NCI-H1092 treated with DMSO at 0.1 percent for 48 hours (cell line): ENCODE measurements at regions not wholly inside any gene's neighbourhood (a gene's known extent, or its start where the extent isn't known, plus 50 kb on each side); places are given as distances from the start of the nearest gene placed in this dataset.

Experiments used
- DNase-seq: peaks from one replicate; lab custom pipeline; 2025; lab: John Stamatoyannopoulos, UW

DNA sequence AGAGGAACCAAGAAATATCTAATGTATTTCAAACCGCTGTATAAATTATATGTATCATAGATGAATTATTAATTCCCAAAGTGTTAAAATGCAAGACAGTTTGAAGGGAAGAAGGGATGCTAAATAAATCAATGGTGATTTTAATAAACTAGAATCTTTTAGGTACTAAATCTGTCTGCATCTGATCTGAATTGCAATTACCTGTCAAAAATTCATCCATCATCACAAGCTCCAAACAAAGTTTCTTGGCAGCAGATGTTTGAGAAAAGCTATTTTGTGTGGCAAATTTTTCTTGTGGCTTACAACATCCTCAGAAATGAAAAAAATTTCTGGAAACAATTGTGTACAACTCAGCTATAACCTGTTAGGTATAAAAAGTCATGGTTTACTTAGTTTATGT, 816.0 kb upstream of the NDST4 start:
- no peak for DNase-seq

DNA sequence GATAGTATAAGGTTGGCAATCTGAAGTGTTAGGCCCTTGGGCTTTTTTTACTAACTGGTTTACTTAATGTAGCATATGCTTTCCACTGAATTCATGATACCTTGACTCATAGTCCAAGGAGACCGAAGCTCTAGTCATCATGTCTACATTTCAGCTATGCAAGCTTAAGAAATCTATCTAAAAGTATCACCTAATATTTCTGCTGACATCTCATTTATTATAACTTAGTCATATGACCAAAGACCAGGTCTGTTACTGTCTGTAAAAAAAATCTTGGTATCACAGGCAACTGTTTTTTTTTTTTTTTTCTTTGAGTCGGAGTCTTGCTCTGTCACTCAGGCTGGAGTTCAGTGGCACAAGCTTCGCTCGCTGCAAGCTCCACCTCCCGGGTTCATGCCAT, 814.0 kb upstream of the NDST4 start:
- no peak for DNase-seq

DNA sequence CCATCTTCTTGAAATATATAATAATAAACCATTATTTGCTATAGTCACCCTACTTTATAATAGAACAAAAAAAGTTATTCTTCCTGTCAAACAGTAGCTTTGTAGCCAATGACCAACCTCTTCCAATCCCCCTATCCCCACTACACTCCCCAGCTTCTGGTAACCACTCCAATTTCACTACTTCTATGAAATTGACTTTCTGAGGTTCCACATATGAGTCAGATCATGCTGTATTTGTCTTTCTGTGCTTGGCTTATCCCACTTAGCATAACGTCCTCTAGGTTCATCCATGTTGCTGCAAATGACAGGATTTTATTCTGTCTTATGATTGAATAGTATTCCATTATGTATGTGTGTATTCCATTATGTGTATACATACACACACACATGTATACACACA, 809.7 kb upstream of the NDST4 start:
- no peak for DNase-seq

DNA sequence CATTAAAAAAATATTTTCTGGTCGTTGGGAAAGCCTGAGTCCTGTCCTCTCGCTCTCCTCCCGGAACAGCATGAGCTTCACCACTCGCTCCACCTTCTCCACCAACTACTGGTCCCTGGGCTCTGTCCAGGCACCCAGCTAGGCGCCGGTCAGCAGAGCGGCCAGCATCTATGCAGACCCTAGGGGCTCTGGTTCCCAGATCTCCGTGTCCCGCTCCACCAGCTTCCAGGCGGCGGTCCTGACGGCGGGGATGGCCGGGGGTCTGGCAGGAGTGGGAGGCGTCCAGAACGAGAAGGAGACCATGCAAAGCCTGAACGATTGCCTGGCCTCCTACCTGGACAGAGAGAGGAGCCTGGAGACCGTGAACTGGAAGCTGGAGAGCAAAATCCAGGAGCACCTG, 807.2 kb upstream of the NDST4 start:
- no peak for DNase-seq

DNA sequence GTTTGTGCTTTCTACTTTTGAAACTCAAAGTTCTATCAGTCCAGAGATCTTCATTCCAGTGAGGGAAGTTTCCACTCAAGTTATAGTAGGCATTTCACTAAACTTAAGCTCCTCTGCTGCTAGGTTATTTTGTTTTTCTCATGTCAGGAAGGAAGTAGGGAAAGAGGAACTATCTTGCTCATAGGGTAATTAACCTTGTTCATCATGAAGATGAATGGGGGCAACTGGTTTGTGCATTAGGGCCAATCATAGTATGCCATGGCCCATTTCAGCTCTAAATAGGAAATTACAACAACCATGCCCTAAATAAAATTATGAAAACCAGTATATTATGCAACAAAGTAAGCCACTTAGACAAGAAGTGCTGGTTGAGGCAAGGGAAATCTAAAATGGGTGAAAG, 804.7 kb upstream of the NDST4 start:
- DNase-seq = no peak

DNA sequence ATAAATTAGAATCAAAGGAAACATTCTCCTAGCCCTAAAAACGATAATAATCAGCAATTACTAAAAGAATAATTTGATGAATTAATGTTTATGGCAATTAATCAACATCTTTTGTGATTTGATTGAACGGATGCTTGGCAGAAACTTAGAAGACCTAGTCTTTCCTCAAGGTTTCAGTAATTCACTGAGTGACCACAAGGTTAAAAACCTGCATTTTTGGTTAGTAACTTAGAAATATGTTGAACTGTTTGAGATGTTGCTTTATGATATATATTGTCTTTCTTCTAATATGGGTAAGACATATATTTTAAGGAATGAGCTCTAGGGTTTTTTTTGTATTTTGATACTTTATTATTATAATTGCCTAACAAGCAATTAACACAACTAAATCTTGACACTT, 793.0 kb upstream of the NDST4 start:
- no peak for DNase-seq

DNA sequence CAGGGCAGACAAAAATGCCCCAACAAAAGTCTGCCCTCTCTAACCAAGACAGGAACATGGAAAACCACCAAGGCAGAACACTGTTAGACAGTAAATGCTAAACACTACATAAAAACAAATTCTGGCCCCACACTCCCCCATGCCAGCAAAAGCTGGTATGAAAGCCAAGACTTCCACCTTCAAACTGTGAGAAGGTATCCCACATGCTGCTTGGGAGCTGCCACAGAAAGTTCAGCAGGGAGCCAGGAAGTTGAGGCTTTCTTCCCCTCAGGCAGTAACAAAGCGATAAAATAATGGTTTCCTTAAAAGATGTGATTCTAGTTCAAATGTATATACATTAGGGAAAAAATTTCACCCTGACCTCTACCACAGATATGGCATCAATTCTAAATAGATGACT, 770.4 kb upstream of the NDST4 start:
- DNase-seq = no peak

DNA sequence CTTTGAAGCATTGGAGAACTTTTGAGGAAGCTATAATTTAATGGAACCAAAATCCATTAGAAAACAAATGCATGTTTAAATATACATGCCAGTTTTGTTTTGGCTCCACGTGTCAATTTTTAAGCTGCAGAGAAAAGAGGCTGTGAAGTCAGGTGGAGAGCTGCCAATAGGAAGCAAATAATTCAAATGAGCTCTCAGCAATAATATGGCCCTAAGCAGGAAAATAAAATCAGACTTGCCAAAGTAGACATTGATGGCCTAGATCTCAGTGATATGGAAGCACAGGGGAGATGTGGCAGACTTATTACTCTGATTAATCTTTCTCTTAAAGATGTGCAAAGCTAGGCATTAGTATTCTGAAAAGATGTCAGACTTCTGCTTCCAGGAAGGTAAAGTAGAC, 769.8 kb upstream of the NDST4 start:
- DNase-seq = no peak

DNA sequence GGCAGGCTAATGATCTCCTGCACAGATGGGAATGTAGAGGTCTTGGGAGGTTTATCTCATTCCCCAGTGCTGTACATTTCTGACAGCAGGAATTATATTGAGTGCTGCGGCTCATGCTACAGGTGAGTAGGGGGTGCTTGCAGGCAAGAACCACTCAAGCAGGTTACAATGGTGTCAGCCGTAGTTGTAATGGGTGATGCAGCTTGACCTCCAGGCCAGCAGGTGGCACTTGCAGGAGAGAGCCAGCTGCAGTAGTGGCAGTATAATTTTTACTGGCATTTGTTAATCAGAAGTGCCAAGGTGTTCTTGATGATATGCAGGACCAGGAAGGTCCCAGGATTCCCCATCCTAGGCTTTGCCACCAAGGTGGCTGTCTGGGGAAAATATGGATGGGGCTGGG, 759.6 kb upstream of the NDST4 start:
- no peak for DNase-seq

DNA sequence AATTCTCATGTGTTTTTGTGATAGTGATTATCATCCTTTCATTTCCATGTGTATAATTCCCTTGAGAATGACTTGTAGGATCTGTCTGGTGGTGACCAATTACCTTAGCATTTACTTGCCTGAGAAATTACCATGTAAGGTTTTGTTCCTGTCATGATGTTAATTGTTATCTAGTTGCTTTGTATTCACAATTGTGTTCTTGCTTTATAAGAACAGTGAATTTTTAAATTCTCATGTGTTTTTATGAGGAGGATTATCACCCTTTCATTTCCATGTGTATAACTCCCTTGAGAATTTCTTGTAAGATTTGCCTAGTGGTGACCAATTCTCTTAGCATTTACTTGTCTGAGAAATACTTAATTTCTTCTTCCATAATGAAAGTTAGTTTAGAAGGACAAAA, 758.2 kb upstream of the NDST4 start:
- no peak for DNase-seq

DNA sequence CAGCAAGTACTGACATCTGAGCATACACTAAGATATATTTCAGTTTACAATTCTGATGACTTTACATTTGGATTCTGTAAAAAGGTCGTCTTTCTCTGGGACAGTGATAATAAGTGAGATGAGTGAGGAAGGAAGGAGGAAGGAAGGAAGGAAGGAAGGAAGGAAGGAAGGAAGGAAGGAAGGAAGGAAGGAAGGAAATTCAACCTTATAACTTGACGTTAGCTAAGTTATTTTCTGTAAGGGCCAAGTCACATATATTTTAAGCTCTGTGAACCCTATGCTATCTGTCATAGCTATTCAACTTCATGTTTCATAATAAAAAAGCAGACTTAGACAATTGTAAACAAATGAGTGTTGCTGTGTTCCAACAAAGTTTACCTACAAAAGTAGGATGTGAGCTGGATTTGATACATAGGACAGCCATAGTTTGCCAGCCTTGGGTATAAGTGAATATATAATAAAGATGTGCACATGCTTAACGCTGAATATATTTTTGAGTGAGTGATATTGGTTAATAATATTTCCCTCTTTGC, 753.0 kb upstream of the NDST4 start:
- DNase-seq = no peak

DNA sequence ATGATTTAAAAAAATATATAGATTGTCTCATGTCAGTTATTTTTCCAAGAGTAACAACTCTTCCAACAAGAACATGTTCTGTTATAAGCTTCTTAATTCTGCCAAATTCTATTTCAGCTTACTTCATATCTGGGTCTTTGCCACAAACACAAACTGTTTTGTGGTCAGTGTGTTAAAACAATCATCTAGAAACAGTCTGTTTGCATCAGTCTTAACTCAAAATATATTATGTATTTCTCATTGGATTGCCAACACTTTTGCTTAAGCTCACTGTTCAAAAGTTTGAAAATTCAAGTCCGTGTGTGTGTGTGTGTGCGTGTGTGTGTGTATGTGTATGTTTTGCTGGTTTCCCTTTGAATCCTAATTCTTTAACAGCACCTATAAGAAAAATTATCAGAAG, 752.3 kb upstream of the NDST4 start:
- no peak for DNase-seq

DNA sequence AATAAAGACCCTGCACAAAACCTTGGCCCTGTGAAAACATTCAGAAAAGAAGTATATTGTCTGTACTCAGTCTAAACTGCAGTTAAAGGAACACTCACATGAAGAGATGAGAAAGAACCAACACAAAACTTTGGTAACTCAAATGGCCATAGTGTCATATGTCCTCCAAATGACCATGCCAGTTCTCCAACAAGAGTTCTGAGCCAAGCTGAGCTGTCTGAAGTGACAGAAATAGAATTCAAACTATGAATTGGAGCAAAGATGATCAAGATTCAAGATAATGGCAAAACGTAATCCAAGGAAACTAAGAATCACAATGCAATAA, 739.3 kb upstream of the NDST4 start:
- DNase-seq = no peak

DNA sequence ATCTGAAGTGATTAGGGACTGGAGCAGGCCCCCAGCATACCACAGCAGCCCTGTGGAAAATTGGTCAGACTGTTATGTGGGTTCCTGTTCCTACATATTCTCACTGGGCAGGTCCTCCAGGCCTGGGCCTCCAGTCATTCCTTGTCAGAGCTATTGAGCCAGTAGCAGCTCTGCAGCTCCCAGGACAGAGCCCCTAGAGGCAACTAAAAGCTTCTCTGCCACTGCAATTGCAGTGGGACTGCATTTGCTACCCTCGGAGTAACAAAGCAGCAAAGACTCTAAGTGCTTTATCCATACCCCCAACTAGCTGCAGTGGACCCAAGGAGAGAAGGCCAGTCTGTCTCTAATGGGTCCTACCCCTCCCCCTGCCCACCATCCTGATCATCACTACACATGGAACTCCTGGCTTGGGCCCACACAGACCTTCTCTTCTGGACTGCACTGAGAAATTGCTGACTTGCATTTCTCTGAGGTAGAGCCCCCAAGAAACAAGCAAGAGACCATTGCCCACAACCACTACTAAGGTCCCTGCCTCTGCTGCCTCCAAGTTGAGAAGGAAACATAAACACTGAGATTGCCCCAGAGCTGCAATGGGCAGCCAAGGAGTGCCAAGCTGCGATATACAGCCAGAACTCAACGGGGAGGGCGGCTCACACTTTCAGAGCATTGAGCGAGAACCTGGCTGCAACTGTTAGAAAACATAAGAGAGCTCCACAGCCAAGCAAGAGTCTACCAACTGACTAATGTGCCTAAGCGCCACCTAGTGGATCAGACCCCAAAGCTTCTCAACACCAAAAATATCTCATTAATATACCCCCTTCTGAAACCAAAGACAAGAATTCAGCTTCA, 738.7 kb upstream of the NDST4 start:
- DNase-seq = peak; percentile 47

DNA sequence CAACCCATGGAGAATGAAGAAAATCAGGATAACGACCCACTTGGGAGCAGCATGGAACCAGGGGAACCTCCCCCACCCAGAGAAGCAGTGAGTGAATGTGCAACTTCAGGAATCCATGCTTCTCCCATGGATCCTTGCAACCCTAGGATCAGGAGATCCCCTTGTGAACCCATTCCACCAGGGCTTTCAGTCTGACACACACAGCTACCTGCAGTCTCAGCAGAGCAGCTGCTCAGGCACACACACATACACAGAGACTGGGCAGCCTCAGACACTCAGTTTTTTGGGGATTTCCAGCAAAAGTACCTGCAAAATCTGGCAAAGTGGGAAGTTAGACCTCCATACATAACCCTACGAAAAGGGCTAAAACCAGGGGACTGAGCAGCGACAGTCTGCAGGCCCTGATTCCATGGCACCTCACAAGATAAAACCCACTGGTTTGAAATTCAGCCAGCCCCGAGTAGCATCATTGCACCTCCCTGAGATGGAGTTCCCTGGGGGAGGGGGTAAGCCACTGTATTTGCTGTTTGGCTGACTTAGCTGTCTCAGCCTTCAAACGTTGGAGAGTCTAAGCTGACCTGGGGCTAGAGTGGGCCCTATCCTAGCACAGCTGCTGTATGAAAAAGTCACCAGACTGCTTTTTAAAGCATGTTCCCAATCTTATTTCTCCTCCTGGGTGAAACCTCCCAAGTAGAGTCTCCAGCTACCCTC, 737.5 kb upstream of the NDST4 start:
- no peak for DNase-seq

DNA sequence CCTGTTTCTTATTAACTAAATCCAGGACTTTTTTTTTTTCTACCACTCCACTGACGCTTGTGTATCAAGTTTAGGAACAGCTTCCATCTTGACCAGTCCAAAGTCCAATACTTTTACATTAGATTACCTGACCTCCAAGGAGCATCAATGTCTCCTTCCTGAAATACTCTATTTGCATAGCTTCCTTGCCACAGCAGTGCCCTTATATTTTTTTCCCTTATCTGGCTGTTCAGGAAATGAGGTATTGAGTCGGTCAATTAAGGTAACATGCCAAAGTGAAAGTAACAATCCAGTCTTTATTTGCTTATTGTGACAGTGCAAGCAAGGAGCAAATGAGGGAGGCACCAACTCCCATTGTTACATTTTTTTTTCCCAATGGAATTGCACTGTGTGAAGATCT, 730.8 kb upstream of the NDST4 start:
- no peak for DNase-seq

DNA sequence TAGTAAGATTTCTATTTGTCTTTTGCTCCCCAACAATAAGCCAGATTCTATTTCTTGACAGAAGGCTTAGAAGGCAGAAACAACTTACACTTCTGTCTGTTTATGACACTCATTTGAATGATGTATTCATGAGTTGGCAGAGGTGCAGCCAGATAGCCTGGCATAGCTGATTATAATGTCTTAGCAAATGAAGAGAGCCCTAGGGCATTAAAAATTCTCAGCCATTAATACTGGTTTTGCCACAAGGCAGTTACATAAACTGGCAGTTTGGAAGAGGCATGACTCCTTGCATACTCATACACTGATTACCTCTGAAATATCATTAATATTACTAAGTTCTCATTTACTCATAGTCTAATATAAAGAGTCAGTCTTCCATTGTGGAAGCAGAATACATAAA, 728.5 kb upstream of the NDST4 start:
- DNase-seq = no peak

DNA sequence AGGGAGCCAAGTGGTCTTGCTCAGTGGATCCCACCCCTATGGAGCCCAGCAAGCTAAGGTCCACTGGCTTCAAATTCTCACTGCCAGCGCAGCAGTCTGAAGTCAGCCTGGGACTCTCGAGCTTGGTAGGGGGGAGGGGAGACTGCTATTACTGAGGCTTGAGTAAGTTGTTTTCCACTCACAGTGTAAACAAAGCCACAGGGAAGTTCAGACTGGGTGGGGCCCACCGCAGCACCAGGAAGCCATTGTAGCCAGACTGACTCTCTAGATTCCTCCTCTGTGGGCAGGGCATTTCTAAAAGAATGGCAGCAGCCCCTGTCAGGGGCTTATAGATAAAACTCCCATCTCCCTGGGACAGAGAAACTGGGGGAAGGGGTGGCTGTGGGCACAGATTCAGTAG, 721.0 kb upstream of the NDST4 start:
- no peak for DNase-seq

DNA sequence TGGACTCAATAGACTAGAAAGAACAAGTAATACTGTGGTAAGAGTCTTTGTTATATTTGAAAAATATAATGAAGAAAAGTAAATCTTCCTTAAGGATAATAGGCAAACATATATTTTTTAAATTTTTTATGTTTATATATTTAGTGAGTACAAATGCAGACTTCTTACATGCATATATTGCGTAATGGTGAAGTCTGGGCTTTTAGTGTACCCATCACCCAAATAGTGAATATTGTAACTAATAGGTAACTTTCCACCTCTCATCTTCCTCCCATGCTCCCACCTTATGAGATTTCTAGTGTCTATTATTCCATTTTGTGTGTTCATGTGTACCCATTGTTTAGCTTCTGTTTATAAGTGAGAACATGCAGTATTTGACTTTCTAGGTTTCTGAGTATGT, 711.2 kb upstream of the NDST4 start:
- no peak for DNase-seq

DNA sequence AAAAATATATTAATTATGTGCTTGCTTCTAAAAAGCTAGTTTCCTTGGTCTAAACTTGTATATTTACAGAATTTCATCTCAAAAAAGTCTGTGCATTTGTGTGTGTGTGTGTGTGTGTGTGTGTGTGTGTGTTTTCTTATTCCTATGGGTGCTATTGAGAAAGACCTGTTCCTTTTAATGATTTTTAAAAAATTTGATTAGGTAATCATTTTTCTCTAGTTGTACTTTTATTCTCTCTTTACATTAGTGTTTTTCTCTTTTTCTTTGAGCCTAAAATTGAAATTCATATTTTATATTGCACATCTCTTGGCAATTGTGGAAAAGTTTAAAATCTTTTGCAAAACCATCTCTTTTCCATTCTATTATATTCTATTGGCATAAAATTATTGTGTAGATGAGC, 690.4 kb upstream of the NDST4 start:
- no peak for DNase-seq

DNA sequence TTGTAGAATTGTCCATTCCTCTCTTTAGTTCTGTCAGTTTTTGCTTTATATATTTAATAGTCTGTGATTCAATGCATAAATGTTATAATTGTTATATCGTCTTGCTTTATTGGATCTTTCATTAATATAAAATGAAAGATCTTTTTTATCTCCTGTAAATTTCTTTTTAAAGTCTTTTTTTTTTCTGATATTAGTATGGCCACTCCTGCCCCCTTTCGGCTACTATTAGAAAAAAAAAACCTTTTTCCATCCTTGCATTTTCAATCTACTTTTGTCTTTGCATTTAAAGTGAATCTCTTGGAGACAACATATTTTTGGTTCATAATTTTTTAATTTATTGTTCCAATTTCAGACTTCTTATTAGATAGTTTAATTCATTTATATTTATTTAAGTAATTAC, 677.4 kb upstream of the NDST4 start:
- no peak for DNase-seq

DNA sequence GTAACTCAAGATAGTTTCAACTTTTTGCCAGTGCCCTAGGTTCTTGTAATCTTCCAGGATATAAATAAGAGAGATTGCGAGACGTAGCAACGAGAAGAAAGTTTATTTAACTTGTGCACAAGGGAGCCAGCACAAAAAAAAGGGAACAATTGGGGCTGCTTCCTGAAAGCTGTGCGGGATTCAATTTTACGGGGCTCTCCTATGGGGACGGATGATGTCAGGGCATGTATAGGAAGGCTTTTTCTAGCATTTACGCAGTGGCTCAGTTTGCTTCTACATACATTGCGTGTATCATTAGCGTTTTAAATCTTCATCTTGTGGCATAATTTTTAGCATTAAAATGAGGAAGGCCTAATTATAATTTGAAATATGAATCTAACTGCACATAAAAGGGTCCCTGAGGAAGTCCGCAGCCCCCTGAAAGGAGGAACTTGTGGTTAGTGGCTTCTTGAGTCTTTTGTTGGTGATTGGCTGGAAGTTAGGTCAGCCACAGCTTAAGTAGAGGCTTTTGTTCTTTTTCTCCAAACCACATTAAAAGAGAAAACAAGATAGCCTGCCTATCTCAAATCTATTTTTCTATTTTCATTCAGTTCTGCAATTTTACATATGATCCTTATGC, 668.2 kb upstream of the NDST4 start:
- no peak for DNase-seq

DNA sequence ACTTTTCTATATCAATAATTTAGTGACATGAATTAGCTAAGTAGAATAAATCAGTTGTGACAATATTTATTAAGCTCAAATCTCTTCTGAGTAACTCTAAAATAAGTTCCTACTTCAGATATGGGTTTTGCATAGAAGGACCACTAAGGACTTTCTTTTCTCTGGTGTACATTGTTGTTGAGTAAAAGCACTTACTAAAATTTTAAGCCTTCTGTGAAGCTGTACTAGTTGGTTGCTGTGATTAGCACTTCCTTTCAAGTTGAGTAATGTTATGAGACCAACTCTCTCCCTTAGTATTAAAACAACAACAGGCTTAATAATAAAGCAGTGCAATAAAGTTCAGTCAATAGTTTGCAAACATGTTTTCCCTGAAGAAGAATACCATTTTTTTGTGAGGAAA, 667.4 kb upstream of the NDST4 start:
- no peak for DNase-seq
